A673 (cell line): ENCODE measurements at regions not wholly inside any gene's neighbourhood (a gene's known extent, or its start where the extent isn't known, plus 50 kb on each side); places are given as distances from the start of the nearest gene placed in this dataset.

Experiments
- EZH2 ChIP-seq: fragments of 200-600 bp; sonication (generic); IDR thresholded peaks from 2 replicates; pipeline ENCODE4 v1.6.1; 2017; ENCODE audit warnings: borderline replicate concordance, low read depth, mild to moderate bottlenecking, mixed read lengths, antibody characterized with exemption, low read length; ENCODE audit not compliant: poor library complexity, severe bottlenecking
- TF ChIP-seq, protein P1 (sequence below): fragments of 300-800, 200-600 bp; sonication (generic); conservative IDR thresholded peaks from 2 replicates; pipeline ENCODE4 v1.5.1; 2017; ENCODE audit warnings: low read depth, mild to moderate bottlenecking, antibody characterized with exemption, low read length, moderate library complexity, mixed read lengths

DNA sequence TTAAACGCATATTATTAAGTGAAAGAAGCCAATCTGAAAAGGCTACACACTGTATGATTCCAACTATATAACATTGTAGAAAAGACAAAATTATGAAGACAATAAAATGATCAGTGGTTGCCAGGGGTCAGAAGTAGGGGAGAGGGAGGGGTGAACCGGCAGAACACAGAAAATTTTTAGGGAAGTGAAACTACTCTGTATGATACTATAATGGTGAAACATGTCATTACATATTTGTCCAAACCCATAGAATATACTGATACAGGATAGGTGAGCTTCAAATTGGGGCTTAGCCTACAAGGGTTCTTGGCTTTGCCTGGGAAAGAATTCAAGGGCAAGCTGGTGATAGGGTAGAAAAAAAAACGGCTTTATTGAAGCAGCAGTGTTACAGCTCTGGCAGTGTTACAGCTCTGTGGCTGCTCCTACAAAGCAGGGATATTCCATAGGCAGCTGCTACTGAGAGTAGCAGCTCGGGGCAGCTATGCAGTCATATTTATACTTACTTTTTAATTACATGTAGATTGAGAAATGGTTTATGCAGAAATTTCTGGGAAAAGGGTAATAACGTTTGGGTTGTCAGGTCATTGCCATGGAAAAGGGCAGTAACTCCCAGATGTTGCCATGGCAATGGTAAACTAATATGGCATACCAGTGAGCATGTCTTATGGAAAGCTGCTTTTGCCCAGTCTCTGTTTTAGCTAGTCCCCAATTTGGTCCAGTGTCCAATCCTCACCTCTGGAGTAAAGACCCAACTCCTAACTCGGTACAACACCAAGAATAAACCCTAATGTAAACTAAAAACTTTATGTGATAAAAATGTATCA, 125.1 kb upstream of the SLC25A36 start:
- TF ChIP-seq, protein P1, sequence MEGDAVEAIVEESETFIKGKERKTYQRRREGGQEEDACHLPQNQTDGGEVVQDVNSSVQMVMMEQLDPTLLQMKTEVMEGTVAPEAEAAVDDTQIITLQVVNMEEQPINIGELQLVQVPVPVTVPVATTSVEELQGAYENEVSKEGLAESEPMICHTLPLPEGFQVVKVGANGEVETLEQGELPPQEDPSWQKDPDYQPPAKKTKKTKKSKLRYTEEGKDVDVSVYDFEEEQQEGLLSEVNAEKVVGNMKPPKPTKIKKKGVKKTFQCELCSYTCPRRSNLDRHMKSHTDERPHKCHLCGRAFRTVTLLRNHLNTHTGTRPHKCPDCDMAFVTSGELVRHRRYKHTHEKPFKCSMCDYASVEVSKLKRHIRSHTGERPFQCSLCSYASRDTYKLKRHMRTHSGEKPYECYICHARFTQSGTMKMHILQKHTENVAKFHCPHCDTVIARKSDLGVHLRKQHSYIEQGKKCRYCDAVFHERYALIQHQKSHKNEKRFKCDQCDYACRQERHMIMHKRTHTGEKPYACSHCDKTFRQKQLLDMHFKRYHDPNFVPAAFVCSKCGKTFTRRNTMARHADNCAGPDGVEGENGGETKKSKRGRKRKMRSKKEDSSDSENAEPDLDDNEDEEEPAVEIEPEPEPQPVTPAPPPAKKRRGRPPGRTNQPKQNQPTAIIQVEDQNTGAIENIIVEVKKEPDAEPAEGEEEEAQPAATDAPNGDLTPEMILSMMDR = no peak
- TF ChIP-seq EZH2 = no peak
